Activated CD8-positive, alpha-beta T cell treated with anti-CD3 and anti-CD28 coated beads for 36 hours (primary cell): ENCODE measurements at regions not wholly inside any gene's neighbourhood (a gene's known extent, or its start where the extent isn't known, plus 50 kb on each side); places are given as distances from the start of the nearest gene placed in this dataset.

Experiments used
- ATAC-seq: fragments of 200-7000 bp; cut with Tn5 transposase; one replicate; pipeline ENCODE4 v1.10.0; 2021; ENCODE audit warnings: mild to moderate bottlenecking, moderate library complexity
- CTCF ChIA-PET: fragments of 350-600 bp; sonication (Branson Sonifier 250); formaldehyde crosslinking; loops from one replicate; lab custom pipeline; 2021; ENCODE audit warnings: antibody characterized with exemption; lab: Charles Lee
- POLR2A ChIA-PET: fragments of 350-600 bp; sonication (Branson Sonifier 250); formaldehyde crosslinking; loops from one replicate; lab custom pipeline; 2021; ENCODE audit warnings: antibody characterized with exemption; lab: Charles Lee
- DNase-seq: peaks from one replicate; pipeline ENCODE4 v3.0.0-alpha.2; 2020
- H3K27ac Mint-ChIP-seq: one replicate; pipeline ENCODE4 v1.8.0; 2021; ENCODE audit warnings: mild to moderate bottlenecking, mixed read lengths
- H3K27me3 Mint-ChIP-seq: one replicate; pipeline ENCODE4 v1.8.0; 2021; ENCODE audit warnings: mixed read lengths
- H3K36me3 Mint-ChIP-seq: one replicate; pipeline ENCODE4 v1.8.0; 2021; ENCODE audit warnings: low read depth, mixed read lengths
- H3K4me1 Mint-ChIP-seq: one replicate; pipeline ENCODE4 v1.8.0; 2021; ENCODE audit warnings: low read depth, mixed read lengths
- H3K4me3 Mint-ChIP-seq: one replicate; pipeline ENCODE4 v1.8.0; 2021; ENCODE audit warnings: mild to moderate bottlenecking, moderate library complexity, mixed read lengths
- H3K9me3 Mint-ChIP-seq: one replicate; pipeline ENCODE4 v1.8.0; 2021; ENCODE audit warnings: mixed read lengths
- CTCF ChIP-seq: fragments of 200-600 bp; IDR thresholded peaks from one replicate; pipeline ENCODE4 v1.8.0; 2022; ENCODE audit warnings: antibody characterized with exemption, mild to moderate bottlenecking
- intact Hi-C: fragments of 100-400 bp; cut with micrococcal nuclease; formaldehyde crosslinking; loops from one replicate; pipeline ENCODE4 v1.10.0; 2022

GRCh38 chr19:34109596-34109995 is 62.7 kb upstream of the LSM14A start:
- H3K9me3 Mint-ChIP-seq = no peaks in the 10 kb centered on the region
- no peaks in the 10 kb centered on the region for H3K36me3 Mint-ChIP-seq
- CTCF ChIA-PET = interaction anchor here (0.9 to 1.5 kb wide), 2 partner anchors 36 to 68 kb away, joined by 3 read pairs; no protein-coding TSS in a partner anchor
- no peak for TF ChIP-seq CTCF
- no peak overlapping the region for H3K4me3 Mint-ChIP-seq
- POLR2A ChIA-PET = no interaction called here
- DNase-seq = no peak
- H3K27me3 Mint-ChIP-seq = peaks cover 4% of the 10 kb centered on the region
- intact Hi-C loops = no loop called here
- H3K27ac Mint-ChIP-seq = no peak overlapping the region
- no peaks in the 10 kb centered on the region for H3K4me1 Mint-ChIP-seq
- no peak for ATAC-seq

GRCh38 chr19:34118879-34119748 is 53.2 kb upstream of the LSM14A start:
- ChIA-PET CTCF (interaction anchor here (1.0 to 2.1 kb wide), 11 partner anchors 22 to 341 kb away, joined by 3 to 14 read pairs (median 5); no protein-coding TSS in a partner anchor), POLR2A (interaction anchor here (1.0 kb wide), 1 partner anchor 8 kb away, joined by 3 read pairs; no protein-coding TSS in a partner anchor)
- Mint-ChIP-seq H3K27ac (peak overlapping the region; percentile 68), H3K27me3 (no peaks in the 10 kb centered on the region), H3K36me3 (no peaks in the 10 kb centered on the region), H3K4me3 (no peak overlapping the region), H3K4me1 (peaks cover 16% of the 10 kb centered on the region), H3K9me3 (no peaks in the 10 kb centered on the region)
- TF ChIP-seq CTCF = no peak
- ATAC-seq (no peak), DNase-seq (no peak)
- intact Hi-C loops = no loop called here

GRCh38 chr19:34120141-34120540 is 52.2 kb upstream of the LSM14A start:
- ChIA-PET POLR2A (no interaction called here), CTCF (interaction anchor here (1.1 to 3.2 kb wide), 10 partner anchors 14 to 342 kb away, joined by 3 to 15 read pairs (median 6); no protein-coding TSS in a partner anchor)
- no peaks in the 10 kb centered on the region for H3K36me3 Mint-ChIP-seq
- intact Hi-C loops = no loop called here
- peaks cover 18% of the 10 kb centered on the region for H3K4me1 Mint-ChIP-seq
- no peak overlapping the region for H3K27ac Mint-ChIP-seq
- no peaks in the 10 kb centered on the region for H3K9me3 Mint-ChIP-seq
- H3K27me3 Mint-ChIP-seq = no peaks in the 10 kb centered on the region
- DNase-seq = no peak
- no peak for TF ChIP-seq CTCF
- ATAC-seq = no peak
- H3K4me3 Mint-ChIP-seq = no peak overlapping the region

GRCh38 chr19:34120846-34121639 is 51.3 kb upstream of the LSM14A start:
- intact Hi-C loops = no loop called here
- DNase-seq = peak; percentile 77

More at GRCh38 chr19:34120846-34121639, 51.3 kb upstream of the LSM14A start:
- no peaks in the 10 kb centered on the region for H3K36me3 Mint-ChIP-seq
- H3K4me3 Mint-ChIP-seq = no peak overlapping the region
- ChIA-PET POLR2A (no interaction called here), CTCF (interaction anchor here (0.6 to 3.4 kb wide), 9 partner anchors 8 to 217 kb away, joined by 3 to 25 read pairs (median 5); no protein-coding TSS in a partner anchor)
- peak; percentile 78 for TF ChIP-seq CTCF
- H3K27ac Mint-ChIP-seq = no peak overlapping the region
- ATAC-seq = peak; percentile 89
- H3K9me3 Mint-ChIP-seq = no peaks in the 10 kb centered on the region
- H3K27me3 Mint-ChIP-seq = no peaks in the 10 kb centered on the region
- H3K4me1 Mint-ChIP-seq = peaks cover 18% of the 10 kb centered on the region
